PC-9 (cell line): ENCODE measurements at regions not wholly inside any gene's neighbourhood (a gene's known extent, or its start where the extent isn't known, plus 50 kb on each side); places are given as distances from the start of the nearest gene placed in this dataset.

Experiments used
- BruUV-seq: library from RNA; stranded (reverse); fragments of 400-500 nt; replicated peaks from 2 replicates; lab custom pipeline; 2021; lab: Mats Ljungman, UMichigan
- CTCF ChIA-PET: fragments of 300-600 bp; sonication (Branson Sonifier 250); formaldehyde crosslinking; loops from one replicate; lab custom pipeline; 2022; ENCODE audit warnings: antibody characterized with exemption; lab: Charles Lee
- POLR2A ChIA-PET: fragments of 300-600 bp; sonication (Branson Sonifier 250); formaldehyde crosslinking; loops from one replicate; lab custom pipeline; 2022; ENCODE audit warnings: antibody characterized with exemption; ENCODE audit not compliant: unreplicated experiment; lab: Charles Lee
- DNase-seq, 2 experiments: peaks; one replicate each; pipeline versions ENCODE4 v3.0.0 to v3.0.0-alpha.2; 2015 to 2022; ENCODE audit warnings: mixed read lengths in 1 of 2
- H2AFZ ChIP-seq: fragments of 200-600 bp; sonication (generic); 2 replicates; pipeline ENCODE4 v1.8.1; 2017; ENCODE audit warnings: antibody characterized with exemption
- H3F3A ChIP-seq: fragments of 200-600 bp; sonication (generic); 2 replicates; pipeline ENCODE4 v1.8.1; 2017; ENCODE audit warnings: antibody characterized with exemption, mild to moderate bottlenecking, low read depth; ENCODE audit not compliant: insufficient read depth
- H3K27ac ChIP-seq: fragments of 200-600 bp; sonication (generic); 2 replicates; pipeline ENCODE4 v1.6.1; 2016; ENCODE audit warnings: mixed run types
- H3K27me3 ChIP-seq: fragments of 200-600 bp; sonication (generic); 2 replicates; pipeline ENCODE4 v1.6.1; 2016; ENCODE audit warnings: low read depth, mixed run types; ENCODE audit not compliant: insufficient read depth
- H3K36me3 ChIP-seq: fragments of 200-600 bp; sonication (generic); 2 replicates; pipeline ENCODE4 v1.6.1; 2016; ENCODE audit warnings: low read depth, mixed run types
- H3K4me1 ChIP-seq: fragments of 200-600 bp; sonication (generic); replicated peaks from 2 replicates; pipeline ENCODE4 v1.6.1; 2016; ENCODE audit warnings: mixed run types; ENCODE audit not compliant: insufficient read depth
- H3K4me2 ChIP-seq: fragments of 200-600 bp; sonication (generic); 2 replicates; pipeline ENCODE4 v1.6.1; 2017; ENCODE audit warnings: mixed run types
- H3K4me3 ChIP-seq: fragments of 200-600 bp; sonication (generic); 2 replicates; pipeline ENCODE4 v1.6.1; 2016; ENCODE audit warnings: mixed run types
- H3K79me2 ChIP-seq: fragments of 200-600 bp; sonication (generic); 2 replicates; pipeline ENCODE4 v1.6.1; 2017; ENCODE audit warnings: low read depth, mixed run types
- H3K9me2 ChIP-seq: fragments of 200-600 bp; sonication (generic); 2 replicates; pipeline ENCODE4 v1.8.1; 2017; ENCODE audit warnings: mild to moderate bottlenecking; ENCODE audit not compliant: insufficient read depth
- H3K9me3 ChIP-seq: fragments of 200-600 bp; sonication (generic); 2 replicates; pipeline ENCODE4 v1.8.1; 2016; ENCODE audit warnings: low read depth; ENCODE audit not compliant: insufficient read depth
- H4K20me1 ChIP-seq: fragments of 200-600 bp; sonication (generic); 2 replicates; pipeline ENCODE4 v1.8.1; 2017; ENCODE audit not compliant: insufficient read depth
- CTCF ChIP-seq: fragments of 200-600 bp; sonication (generic); conservative IDR thresholded peaks from 2 replicates; pipeline ENCODE4 v1.6.1; 2017; ENCODE audit warnings: mixed run types, antibody characterized with exemption, mild to moderate bottlenecking, moderate library complexity
- EZH2 ChIP-seq: fragments of 200-600 bp; sonication (generic); IDR thresholded peaks from 2 replicates; pipeline ENCODE4 v1.8.0; 2017; ENCODE audit warnings: antibody characterized with exemption, low read depth
- intact Hi-C: fragments of 100-400 bp; cut with micrococcal nuclease; formaldehyde crosslinking; loops from one replicate; pipeline ENCODE4 v1.10.0; 2022; ENCODE audit not compliant: unreplicated experiment

- Histone ChIP-seq H3K27me3 (peaks cover 10% of the 10 kb centered on the region; the same call in 1 of the 2 replicates), H3K27ac (no peak overlapping the region), H4K20me1 (0 out of 2 replicates have a peak, but pooled peaks cover 2% of the 10 kb centered on the region), H3F3A (no peaks in the 10 kb centered on the region), H3K36me3 (no peaks in the 10 kb centered on the region), H3K9me2 (no peaks in the 10 kb centered on the region), H3K9me3 (no peaks in the 10 kb centered on the region), H2AFZ (no peak overlapping the region), H3K4me2 (no peak overlapping the region), H3K4me3 (no peak overlapping the region), H3K79me2 (no peaks in the 10 kb centered on the region), H3K4me1 (no peaks in the 10 kb centered on the region)
- BruUV-seq, result no TSS peak
- ChIA-PET CTCF (no interaction called here), POLR2A (no interaction called here)
- DNase-seq, result no peak
- intact Hi-C loops, result no loop called here
- no peak for TF ChIP-seq CTCF
- TF ChIP-seq EZH2, result no peak
Observed at GRCh38 chr19:31705656-31706055, 356.4 kb upstream of the TSHZ3 start.

- Histone ChIP-seq H3K36me3 (no peaks in the 10 kb centered on the region), H3F3A (no peaks in the 10 kb centered on the region), H3K9me3 (no peaks in the 10 kb centered on the region), H2AFZ (no peak overlapping the region), H4K20me1 (0 out of 2 replicates have a peak, but pooled peaks cover 2% of the 10 kb centered on the region), H3K4me3 (no peak overlapping the region), H3K27me3 (peaks cover 10% of the 10 kb centered on the region; the same call in 1 of the 2 replicates), H3K4me1 (no peaks in the 10 kb centered on the region), H3K27ac (no peak overlapping the region), H3K4me2 (no peak overlapping the region), H3K79me2 (no peaks in the 10 kb centered on the region), H3K9me2 (no peaks in the 10 kb centered on the region)
- DNase-seq, result no peak
- TF ChIP-seq CTCF, result no peak
- TF ChIP-seq EZH2, result no peak
- intact Hi-C loops, result no loop called here
- no TSS peak for BruUV-seq
- ChIA-PET POLR2A (no interaction called here), CTCF (no interaction called here)
Observed at GRCh38 chr19:31706131-31706530, 356.9 kb upstream of the TSHZ3 start.

GRCh38 chr19:31706691-31707620 lies 357.7 kb upstream of the TSHZ3 start:
- intact Hi-C loops, result no loop called here

More at GRCh38 chr19:31706691-31707620, 357.7 kb upstream of the TSHZ3 start:
- no peak overlapping the region for H3K4me3 ChIP-seq
- DNase-seq, result no peak
- H3K27ac ChIP-seq, result no peak overlapping the region
- no peaks in the 10 kb centered on the region for H3F3A ChIP-seq
- 0 out of 2 replicates have a peak, but pooled peaks cover 2% of the 10 kb centered on the region for H4K20me1 ChIP-seq
- H2AFZ ChIP-seq, result no peak overlapping the region
- ChIA-PET CTCF (no interaction called here), POLR2A (no interaction called here)
- no peaks in the 10 kb centered on the region for H3K9me2 ChIP-seq
- H3K4me1 ChIP-seq, result no peaks in the 10 kb centered on the region
- no peaks in the 10 kb centered on the region for H3K9me3 ChIP-seq
- no peaks in the 10 kb centered on the region for H3K36me3 ChIP-seq
- TF ChIP-seq EZH2 (no peak), CTCF (no peak)
- H3K27me3 ChIP-seq, result peaks cover 10% of the 10 kb centered on the region; the same call in 1 of the 2 replicates
- H3K79me2 ChIP-seq, result no peaks in the 10 kb centered on the region
- no peak overlapping the region for H3K4me2 ChIP-seq
- BruUV-seq, result no TSS peak
